GM12874 (cell line): ENCODE measurements at regions not wholly inside any gene's neighbourhood (a gene's known extent, or its start where the extent isn't known, plus 50 kb on each side); places are given as distances from the start of the nearest gene placed in this dataset.

Experiments used
- CTCF ChIP-seq: IDR thresholded peaks from 2 replicates; pipeline ENCODE4 v1.5.1; 2011; ENCODE audit warnings: low read depth, mild to moderate bottlenecking, control low read depth, low read length, moderate library complexity; ENCODE audit not compliant: insufficient read depth

- TF ChIP-seq CTCF, result no peak
Observed at GRCh38 chr9:86893811-86894490, 53.4 kb downstream of the GAS1 start.

GRCh38 chr9:86892576-86892975 is 54.7 kb downstream of the GAS1 start:
- no peak for TF ChIP-seq CTCF

GRCh38 chr9:86891886-86892437 is 55.3 kb downstream of the GAS1 start:
- no peak for TF ChIP-seq CTCF

- TF ChIP-seq CTCF, result no peak
Observed at GRCh38 chr9:86891091-86891490, 56.2 kb downstream of the GAS1 start.

GRCh38 chr9:86885232-86885631 is 62.1 kb downstream of the GAS1 start:
- TF ChIP-seq CTCF, result no peak

- TF ChIP-seq CTCF, result no peak
Observed at GRCh38 chr9:86876621-86877196, 70.6 kb downstream of the GAS1 start.

GRCh38 chr9:86868616-86869015 is 78.7 kb downstream of the GAS1 start:
- TF ChIP-seq CTCF, result no peak
